K562 (cell line): ENCODE measurements at regions not wholly inside any gene's neighbourhood (a gene's known extent, or its start where the extent isn't known, plus 50 kb on each side); places are given as distances from the start of the nearest gene placed in this dataset.
A peak's percentile ranks its signal among the peaks of the same experiment; 100 is the strongest.

Experiments
- ATAC-seq: fragments of 200-7000 bp; cut with Tn5 transposase; 3 replicates; pipeline ENCODE4 v1.9.1; 2020; ENCODE audit warnings: moderate library complexity
- BruUV-seq: library from RNA; stranded (reverse); fragments of 400-500 nt; replicated peaks from 2 replicates; lab custom pipeline; 2021; lab: Mats Ljungman, UMichigan
- CTCF ChIA-PET: fragments of 300-600 bp; formaldehyde crosslinking; extraction: SDS; loops from one replicate; lab custom pipeline; 2021; ENCODE audit warnings: low intra/inter-chr PET ratio; lab: Yijun Ruan, JAX
- POLR2A ChIA-PET: fragments of 300-600, 350-650 bp; sonication (Branson Sonifier 250); formaldehyde crosslinking; extraction: SDS; loops from one replicate; lab custom pipeline; 2021; ENCODE audit warnings: antibody characterized with exemption, inconsistent platforms; lab: Yijun Ruan, JAX
- DNase-seq, 4 experiments: peaks; one replicate each; pipeline versions ENCODE4 v3.0.0 to v3.0.0-alpha.2; 2011 to 2018; ENCODE audit warnings: low spot score in 3 of 4, mixed read lengths in 3 of 4; ENCODE audit errors: extremely low read depth in 1 of 4
- FAIRE-seq: peaks from 2 replicates; lab custom pipeline; 2011; peaks lifted over from hg19 to GRCh38; lab: Jason Lieb, UNC
- H2AFZ ChIP-seq: 2 replicates; pipeline ENCODE4 v1.6.0; 2011; ENCODE audit warnings: low read depth, low read length, control low read depth, inconsistent platforms
- H3K27ac ChIP-seq: fragments of 200-600 bp; 3 replicates; pipeline ENCODE4 v1.8.0; 2011; ENCODE audit warnings: low read depth, mild to moderate bottlenecking, control low read depth, inconsistent platforms, low read length, moderate library complexity, mixed read lengths; ENCODE audit errors: extremely low read depth
- H3K27me3 ChIP-seq, 2 experiments: fragments of 300-600 bp in 1 of 2; 2 replicates in 1 of 2; 3 replicates in 1 of 2; pipeline versions ENCODE4 v1.6.0 to v1.8.0; 2011; ENCODE audit warnings: inconsistent platforms in 2 of 2, low read length in 2 of 2, mild to moderate bottlenecking in 1 of 2, mixed read lengths in 1 of 2, moderate library complexity in 1 of 2; ENCODE audit not compliant: control insufficient read depth in 2 of 2, insufficient read depth in 2 of 2
- H3K36me3 ChIP-seq: fragments of 300-600 bp; 3 replicates; pipeline ENCODE4 v1.8.0; 2011; ENCODE audit warnings: mild to moderate bottlenecking, low read length, inconsistent platforms; ENCODE audit not compliant: control insufficient read depth, insufficient read depth
- H3K4me1 ChIP-seq, 2 experiments: fragments of 200-600 bp in 1 of 2; replicated peaks in 1 of 2; 2 replicates in 1 of 2; 3 replicates in 1 of 2; pipeline versions ENCODE4 v1.5.1 to v1.8.0; 2011; ENCODE audit warnings: inconsistent platforms in 2 of 2, low read length in 2 of 2, mild to moderate bottlenecking in 1 of 2, mixed read lengths in 1 of 2, moderate library complexity in 1 of 2; ENCODE audit not compliant: control insufficient read depth in 2 of 2, insufficient read depth in 2 of 2
- H3K4me2 ChIP-seq: 2 replicates; pipeline ENCODE4 v1.6.1; 2011; ENCODE audit warnings: low read length, control low read depth, inconsistent platforms, mixed read lengths; ENCODE audit not compliant: insufficient read depth
- H3K4me3 ChIP-seq: fragments of 200-600 bp; sonication (generic), shearing (Covaris generic); 2 replicates; pipeline ENCODE4 v1.5.1; 2016; ENCODE audit warnings: control low read depth, inconsistent platforms
- H3K79me2 ChIP-seq: fragments of 200-600 bp; 3 replicates; pipeline ENCODE4 v1.8.0; 2011; ENCODE audit warnings: low read length, inconsistent platforms; ENCODE audit not compliant: control insufficient read depth, insufficient read depth
- H3K9ac ChIP-seq, 2 experiments: 2 replicates each; pipeline versions ENCODE4 v1.6.0 to v1.6.1; 2011; ENCODE audit warnings: low read depth in 2 of 2, low read length in 2 of 2, control low read depth in 1 of 2, inconsistent platforms in 1 of 2, mild to moderate bottlenecking in 1 of 2, mixed read lengths in 1 of 2; ENCODE audit not compliant: insufficient read depth in 1 of 2
- H3K9me1 ChIP-seq: one replicate; pipeline ENCODE4 v1.6.0; 2011; ENCODE audit warnings: inconsistent platforms, mild to moderate bottlenecking, low read length, moderate library complexity; ENCODE audit not compliant: control insufficient read depth, insufficient read depth
- H3K9me3 ChIP-seq: replicated peaks from 2 replicates; pipeline ENCODE4 v1.5.1; 2011; ENCODE audit warnings: low read depth, low read length, inconsistent platforms; ENCODE audit not compliant: control insufficient read depth, insufficient read depth
- H4K20me1 ChIP-seq: replicated peaks from 2 replicates; pipeline ENCODE4 v1.6.1; 2011; ENCODE audit warnings: low read length, inconsistent platforms, mixed read lengths; ENCODE audit not compliant: control insufficient read depth, insufficient read depth
- GATAD2B ChIP-seq: fragments of 450-650 bp; IDR thresholded peaks from 2 replicates; pipeline ENCODE4 v1.6.1; 2017; ENCODE audit warnings: mild to moderate bottlenecking, borderline replicate concordance
- HDAC2 ChIP-seq: fragments of 450-650 bp; IDR thresholded peaks from 2 replicates; pipeline ENCODE4 v1.6.1; 2016; ENCODE audit warnings: mild to moderate bottlenecking
- NFIX ChIP-seq: fragments of 250-450 bp; sonication (Bioruptor Pico); IDR thresholded peaks from 2 replicates; pipeline ENCODE4 v1.4.0; 2020; ENCODE audit warnings: low read depth, mild to moderate bottlenecking, moderate library complexity
- RBM25 ChIP-seq: fragments of 200-400 bp; formaldehyde crosslinking; IDR thresholded peaks from 2 replicates; pipeline ENCODE4 v1.6.1; 2018; ENCODE audit warnings: low read length, low read depth, moderate library complexity; ENCODE audit not compliant: severe bottlenecking
- SMARCE1 ChIP-seq: fragments of 450-650 bp; IDR thresholded peaks from 2 replicates; pipeline ENCODE4 v1.7.1; 2016; ENCODE audit warnings: mild to moderate bottlenecking
- ZFP30 ChIP-seq: fragments of 250-450 bp; sonication (Bioruptor Pico); IDR thresholded peaks from 2 replicates; pipeline ENCODE4 v1.8.0; 2022; ENCODE audit warnings: moderate library complexity, mild to moderate bottlenecking, inconsistent platforms, borderline replicate concordance
- ZNF146 ChIP-seq: IDR thresholded peaks from one replicate; pipeline ENCODE4 v1.6.1; 2018; ENCODE audit warnings: missing compliant biosample characterization; ENCODE audit not compliant: unreplicated experiment
- WGBS: fragments of 100-300 bp; shearing (Covaris generic); methylation state at CpG from one replicate; pipeline ENCODE4 v1.1.6; 2016; ENCODE audit warnings: low coverage, mixed read lengths; ENCODE audit not compliant: insufficient coverage; ENCODE audit errors: missing lambda C conversion rate; 5-methylcytosine and 5-hydroxymethylcytosine counted together
- in situ Hi-C: fragments of 300-500 bp; cut with MboI; formaldehyde crosslinking; loops from 4 replicates; pipeline ENCODE4 v1.15.0; 2018; ENCODE audit warnings: inconsistent platforms, mixed read lengths
- intact Hi-C: fragments of 100-400 bp; cut with micrococcal nuclease; formaldehyde crosslinking; loops from 2 replicates; pipeline ENCODE4 v1.14.2; 2022
- TF ChIP-seq, protein P1 (sequence below): fragments of 250-450 bp; sonication (Bioruptor Pico); IDR thresholded peaks from 2 replicates; pipeline ENCODE4 v1.5.0; 2022; ENCODE audit warnings: mild to moderate bottlenecking
- TF ChIP-seq, protein P2 (sequence below): fragments of 250-450 bp; sonication (Bioruptor Pico); IDR thresholded peaks from 2 replicates; pipeline ENCODE4 v1.8.0; 2021; ENCODE audit warnings: mild to moderate bottlenecking, moderate library complexity

GRCh38 chr16:5468488-5468887 is 370.9 kb upstream of the EEF2KMT start:
- ATAC-seq, result no peak
- no TSS peak for BruUV-seq
- Histone ChIP-seq H3K9me1 (no peaks in the 10 kb centered on the region), H3K27ac (no peak overlapping the region), H3K4me2 (no peak overlapping the region), H3K79me2 (no peaks in the 10 kb centered on the region), H3K27me3 (peaks cover 0 to 6% of the 10 kb centered on the region in 2 experiments; a peak in 1 of 5 replicates), H3K9ac (no peak overlapping the region), H4K20me1 (no peaks in the 10 kb centered on the region), H2AFZ (no peak overlapping the region), H3K4me3 (no peak overlapping the region), H3K4me1 (no peaks in the 10 kb centered on the region), H3K36me3 (no peaks in the 10 kb centered on the region), H3K9me3 (no peaks in the 10 kb centered on the region)
- no peak for DNase-seq
- ChIA-PET CTCF (no interaction called here), POLR2A (no interaction called here)
- intact Hi-C loops (no loop called here), in situ Hi-C loops (no loop called here)
- FAIRE-seq, result no peak
- 0% methylated on average over 2 of the region's 2 CpGs for WGBS
- TF ChIP-seq, protein P1, sequence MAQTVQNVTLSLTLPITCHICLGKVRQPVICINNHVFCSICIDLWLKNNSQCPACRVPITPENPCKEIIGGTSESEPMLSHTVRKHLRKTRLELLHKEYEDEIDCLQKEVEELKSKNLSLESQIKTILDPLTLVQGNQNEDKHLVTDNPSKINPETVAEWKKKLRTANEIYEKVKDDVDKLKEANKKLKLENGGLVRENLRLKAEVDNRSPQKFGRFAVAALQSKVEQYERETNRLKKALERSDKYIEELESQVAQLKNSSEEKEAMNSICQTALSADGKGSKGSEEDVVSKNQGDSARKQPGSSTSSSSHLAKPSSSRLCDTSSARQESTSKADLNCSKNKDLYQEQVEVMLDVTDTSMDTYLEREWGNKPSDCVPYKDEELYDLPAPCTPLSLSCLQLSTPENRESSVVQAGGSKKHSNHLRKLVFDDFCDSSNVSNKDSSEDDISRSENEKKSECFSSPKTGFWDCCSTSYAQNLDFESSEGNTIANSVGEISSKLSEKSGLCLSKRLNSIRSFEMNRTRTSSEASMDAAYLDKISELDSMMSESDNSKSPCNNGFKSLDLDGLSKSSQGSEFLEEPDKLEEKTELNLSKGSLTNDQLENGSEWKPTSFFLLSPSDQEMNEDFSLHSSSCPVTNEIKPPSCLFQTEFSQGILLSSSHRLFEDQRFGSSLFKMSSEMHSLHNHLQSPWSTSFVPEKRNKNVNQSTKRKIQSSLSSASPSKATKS, result no peak
- TF ChIP-seq ZNF146 (CRISPR knock-in tag) (peak; percentile 72), RBM25 (peak; percentile 68)

- POLR2A ChIA-PET, result no interaction called here
- no TSS peak for BruUV-seq
- DNase-seq (no peak), FAIRE-seq (no peak)
- no peak overlapping the region for H3K4me3 ChIP-seq
- no peak overlapping the region for H2AFZ ChIP-seq
- peaks cover 0 to 2% of the 10 kb centered on the region in 2 experiments; a peak in 1 of 5 replicates for H3K27me3 ChIP-seq
- no peaks in the 10 kb centered on the region for H3K79me2 ChIP-seq
- H4K20me1 ChIP-seq, result no peaks in the 10 kb centered on the region
- H3K4me2 ChIP-seq, result no peak overlapping the region
- intact Hi-C loops, result no loop called here
- no peaks in the 10 kb centered on the region for H3K4me1 ChIP-seq
- no peaks in the 10 kb centered on the region for H3K36me3 ChIP-seq
- no peak overlapping the region for H3K27ac ChIP-seq
- TF ChIP-seq GATAD2B (no peak), ZFP30 (no peak), HDAC2 (no peak), SMARCE1 (no peak), NFIX (CRISPR knock-in tag) (no peak)
- TF ChIP-seq, protein P2, sequence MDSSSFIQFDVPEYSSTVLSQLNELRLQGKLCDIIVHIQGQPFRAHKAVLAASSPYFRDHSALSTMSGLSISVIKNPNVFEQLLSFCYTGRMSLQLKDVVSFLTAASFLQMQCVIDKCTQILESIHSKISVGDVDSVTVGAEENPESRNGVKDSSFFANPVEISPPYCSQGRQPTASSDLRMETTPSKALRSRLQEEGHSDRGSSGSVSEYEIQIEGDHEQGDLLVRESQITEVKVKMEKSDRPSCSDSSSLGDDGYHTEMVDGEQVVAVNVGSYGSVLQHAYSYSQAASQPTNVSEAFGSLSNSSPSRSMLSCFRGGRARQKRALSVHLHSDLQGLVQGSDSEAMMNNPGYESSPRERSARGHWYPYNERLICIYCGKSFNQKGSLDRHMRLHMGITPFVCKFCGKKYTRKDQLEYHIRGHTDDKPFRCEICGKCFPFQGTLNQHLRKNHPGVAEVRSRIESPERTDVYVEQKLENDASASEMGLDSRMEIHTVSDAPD (CRISPR knock-in tag), result no peak
- TF ChIP-seq, all 486 proteins: peak for 0
- no peaks in the 10 kb centered on the region for H3K9me3 ChIP-seq
- no peaks in the 10 kb centered on the region for H3K9me1 ChIP-seq
- ATAC-seq, result no peak
- 3% methylated on average over 3 of the region's 3 CpGs for WGBS
- CTCF ChIA-PET, result no interaction called here
- in situ Hi-C loops, result no loop called here
- H3K9ac ChIP-seq, result no peak overlapping the region
Measured at GRCh38 chr16:5467552-5467951, 370.0 kb upstream of the EEF2KMT start.
